ENCODE measurements at regions not wholly inside any gene's neighbourhood (a gene's known extent, or its start where the extent isn't known, plus 50 kb on each side); places are given as distances from the start of the nearest gene placed in this dataset.

DNA sequence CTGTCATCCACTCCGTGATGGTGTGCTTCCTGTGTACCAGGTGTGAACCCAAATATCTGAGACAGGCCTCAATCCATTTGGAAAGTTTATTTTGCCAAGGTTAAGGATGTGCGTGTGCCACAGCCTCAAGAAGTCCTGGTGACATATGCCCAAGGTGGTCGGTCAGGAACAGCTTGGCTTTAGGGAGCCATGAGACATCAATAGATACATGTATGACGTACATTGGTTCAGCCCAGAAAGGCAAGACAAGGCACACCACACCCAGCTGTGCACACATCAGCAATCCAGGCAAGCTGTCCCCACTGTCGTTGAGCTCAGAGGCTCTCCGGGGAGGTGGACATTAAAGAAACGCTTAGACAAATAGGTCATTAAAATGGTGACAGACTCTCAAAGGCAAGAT lies 56.8 kb upstream of the SHANK2 start:
- no peak for FAIRE-seq

DNA sequence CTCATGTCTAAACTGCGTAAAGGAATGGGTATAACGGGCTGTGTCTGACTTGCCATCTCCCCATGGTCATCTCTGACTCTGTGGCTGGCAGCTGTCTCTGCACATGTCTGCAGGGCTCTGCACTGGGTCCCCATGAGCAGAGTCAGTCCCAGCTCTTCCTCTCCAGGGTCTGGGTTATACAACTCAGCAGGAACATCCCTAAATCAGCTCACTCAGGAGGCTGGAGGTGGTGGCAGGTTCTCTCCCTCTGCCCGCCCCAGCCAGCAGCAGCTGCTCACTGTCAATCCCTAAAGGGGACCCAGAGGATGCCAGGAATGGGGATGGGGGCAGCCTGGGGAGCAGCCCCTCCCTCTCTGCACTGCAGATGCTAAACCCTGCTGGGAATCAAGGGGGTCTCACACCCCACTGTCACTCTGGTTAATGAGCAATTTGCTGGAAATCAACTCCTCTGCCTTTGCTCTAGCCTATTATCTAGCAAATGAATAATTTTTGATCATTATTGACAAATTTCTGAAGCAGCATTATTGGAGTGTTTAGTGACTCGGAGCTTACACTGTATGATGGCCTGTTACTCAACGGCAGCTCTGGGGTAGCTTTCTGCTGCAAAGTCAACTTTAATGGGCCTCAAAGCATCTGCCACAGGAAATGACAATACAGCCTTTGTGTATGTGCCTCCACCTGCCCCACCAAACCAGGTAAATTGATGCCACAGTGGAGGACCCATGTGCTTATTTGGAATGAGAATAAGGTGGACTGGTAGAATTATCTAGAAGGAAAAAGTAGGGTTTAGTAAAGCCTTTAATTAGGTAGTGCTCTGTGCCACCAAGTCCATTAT lies 55.7 kb upstream of the SHANK2 start:
- no peak for FAIRE-seq

DNA sequence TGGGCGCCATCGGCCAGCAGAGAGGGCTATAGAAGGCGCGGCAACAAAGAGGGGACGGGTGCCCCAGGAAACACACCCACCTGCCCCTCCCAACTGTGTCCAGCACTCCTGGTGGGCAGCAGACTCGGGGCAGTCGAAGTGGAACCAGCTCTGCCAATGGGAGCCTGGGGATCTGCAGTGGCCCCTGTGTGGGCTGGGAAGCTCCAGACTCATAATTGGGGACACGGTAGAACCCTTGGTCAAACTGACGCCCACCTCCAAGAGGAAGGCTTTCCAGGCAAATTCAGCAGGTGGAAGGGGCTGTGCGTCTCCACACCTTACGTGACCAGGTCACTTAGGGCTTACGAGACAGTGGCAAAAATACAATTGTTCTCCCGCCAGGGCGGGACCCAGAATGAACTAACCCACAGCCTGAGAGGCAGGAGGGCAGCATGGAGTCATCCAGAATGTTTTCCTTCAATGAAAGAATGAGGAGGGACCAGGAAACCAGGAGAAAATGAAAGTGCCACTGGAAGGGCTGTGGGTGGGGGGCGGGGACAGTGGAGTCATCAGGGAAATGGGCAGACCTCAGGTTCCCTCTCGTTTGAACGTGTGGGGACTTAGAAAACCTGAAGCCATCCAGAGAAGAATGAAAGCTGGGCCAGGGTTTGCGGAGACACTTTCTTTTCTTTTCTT lies 53.2 kb upstream of the SHANK2 start:
- FAIRE-seq = no peak

DNA sequence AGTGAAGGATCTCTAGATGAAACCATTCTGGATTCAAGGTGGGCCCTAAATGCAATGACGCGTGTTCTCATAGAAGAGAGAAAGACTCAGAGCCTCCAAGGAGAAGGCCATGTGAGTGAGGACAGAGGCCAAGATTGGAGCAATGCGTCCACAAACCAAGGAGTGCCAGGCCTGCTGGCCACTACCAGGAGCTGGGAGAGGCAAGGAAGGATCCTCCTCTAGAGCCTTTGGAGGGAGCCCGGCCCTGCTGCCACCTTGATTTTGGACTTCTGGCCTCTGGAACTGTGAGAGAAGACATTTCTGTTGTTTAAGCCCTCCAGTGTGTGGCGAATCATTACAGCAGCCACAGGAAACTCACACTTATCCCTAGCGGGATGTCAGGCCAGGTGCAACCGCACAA lies 52.7 kb upstream of the SHANK2 start:
- FAIRE-seq = no peak

DNA sequence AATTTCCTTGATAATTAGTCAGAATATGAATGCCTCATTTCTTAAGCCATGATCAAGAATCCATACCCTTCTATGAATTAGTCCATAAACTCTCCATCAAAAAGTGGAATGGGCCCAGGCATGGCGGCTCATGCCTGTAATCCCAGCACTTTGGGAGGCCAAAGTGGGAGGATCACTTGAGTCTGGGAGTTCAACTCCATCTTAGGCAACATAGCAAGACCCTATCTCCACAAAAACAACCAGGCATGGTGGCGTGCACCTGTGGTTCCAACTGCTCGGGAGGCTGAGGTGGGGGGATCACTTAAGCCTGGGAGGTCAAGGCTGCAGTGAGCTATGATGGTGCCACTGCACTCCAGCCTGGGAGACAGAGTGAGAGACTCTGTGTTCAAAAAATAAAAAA lies 52.1 kb upstream of the SHANK2 start:
- no peak for FAIRE-seq

DNA sequence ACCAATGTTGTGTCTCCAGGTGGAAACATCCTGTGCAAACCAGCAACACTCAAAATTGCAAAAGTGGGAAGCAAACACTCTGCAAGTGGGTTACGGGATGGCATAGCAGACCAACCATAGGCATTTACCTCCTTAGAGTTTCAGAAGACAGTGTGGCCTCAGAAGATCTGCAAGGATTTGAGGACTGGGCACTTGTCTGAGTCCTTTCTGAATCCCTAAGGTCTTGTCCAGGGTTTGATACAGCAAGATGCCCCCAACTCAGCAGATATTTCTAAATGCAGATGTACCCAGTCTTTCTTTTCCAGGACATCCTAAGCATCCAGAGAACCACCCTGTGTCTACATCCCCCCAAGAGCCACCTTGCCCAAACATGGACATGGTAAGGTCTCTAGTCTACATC lies 51.7 kb upstream of the SHANK2 start:
- no peak for FAIRE-seq

DNA sequence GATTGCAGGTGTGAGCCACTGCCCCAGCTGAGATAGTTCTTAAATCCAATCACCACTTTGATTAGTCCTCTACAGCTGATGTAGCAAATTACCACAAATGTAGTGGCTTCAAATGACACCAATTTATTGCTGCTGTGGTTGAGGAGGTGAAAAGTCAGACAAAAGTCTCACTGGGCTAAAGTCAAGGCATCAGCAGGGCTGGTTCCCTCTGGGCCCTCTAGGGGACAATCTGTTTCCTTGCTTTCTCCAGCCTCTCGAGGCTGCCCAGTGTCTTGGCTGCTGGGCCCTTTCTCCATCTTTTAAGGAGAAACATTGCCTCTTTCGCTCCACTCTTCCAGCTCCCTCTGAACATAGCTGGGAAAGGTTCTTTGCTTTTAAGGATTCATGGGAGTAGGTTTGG lies 50.5 kb upstream of the SHANK2 start:
- FAIRE-seq = no peak

DNA sequence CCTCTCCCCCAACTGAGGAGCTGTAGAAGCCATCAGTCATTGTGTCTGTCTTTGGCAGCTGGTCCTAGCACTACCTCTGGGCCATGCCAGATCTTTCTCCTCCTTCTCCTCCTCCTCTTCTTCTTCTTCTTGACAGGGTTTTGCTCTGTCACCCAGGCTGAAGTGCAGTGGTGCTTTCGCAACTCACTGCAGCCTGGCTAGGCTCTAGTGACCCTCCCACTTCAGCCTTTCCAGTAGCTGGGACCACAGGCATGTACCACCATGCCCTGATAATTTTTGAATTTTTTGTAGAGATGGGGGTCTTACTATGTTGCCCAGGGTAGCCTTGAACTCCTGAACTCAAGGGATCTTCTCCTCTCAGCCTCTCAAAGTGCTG lies 50.1 kb upstream of the SHANK2 start:
- no peak for FAIRE-seq
